Neuronal stem cell (in vitro differentiated cells): ENCODE measurements at regions not wholly inside any gene's neighbourhood (a gene's known extent, or its start where the extent isn't known, plus 50 kb on each side); places are given as distances from the start of the nearest gene placed in this dataset.

ENCODE experiments used
- DNase-seq: peaks from one replicate; pipeline ENCODE4 v3.0.0-alpha.2; 2013; ENCODE audit warnings: low spot score
- H2AFZ ChIP-seq: one replicate; pipeline ENCODE4 v1.6.1; 2013; ENCODE audit warnings: mild to moderate bottlenecking, low read length, inconsistent platforms
- H2AK5ac ChIP-seq: 2 replicates; pipeline ENCODE4 v1.6.1; 2013; ENCODE audit warnings: low read depth, mild to moderate bottlenecking, inconsistent platforms, low read length, moderate library complexity, mixed read lengths
- H2BK120ac ChIP-seq: 2 replicates; pipeline ENCODE4 v1.6.1; 2013; ENCODE audit warnings: low read depth, mild to moderate bottlenecking, inconsistent platforms, low read length, moderate library complexity, mixed read lengths
- H2BK12ac ChIP-seq: one replicate; pipeline ENCODE4 v1.6.1; 2013; ENCODE audit warnings: low read length, inconsistent platforms
- H2BK15ac ChIP-seq: 2 replicates; pipeline ENCODE4 v1.6.1; 2013; ENCODE audit warnings: mild to moderate bottlenecking, low read length, inconsistent platforms, mixed read lengths
- H2BK5ac ChIP-seq: one replicate; pipeline ENCODE4 v1.6.1; 2013; ENCODE audit warnings: inconsistent platforms, mild to moderate bottlenecking, low read length, moderate library complexity
- H3K14ac ChIP-seq: one replicate; pipeline ENCODE4 v1.6.1; 2013; ENCODE audit warnings: low read length, inconsistent platforms
- H3K18ac ChIP-seq: 2 replicates; pipeline ENCODE4 v1.6.1; 2013; ENCODE audit warnings: low read length, inconsistent platforms
- H3K23ac ChIP-seq: 2 replicates; pipeline ENCODE4 v1.6.1; 2013; ENCODE audit warnings: low read depth, mild to moderate bottlenecking, mixed read lengths, low read length, inconsistent platforms; ENCODE audit not compliant: poor library complexity
- H3K27ac ChIP-seq: replicated peaks from 3 replicates; pipeline ENCODE4 v1.5.1; 2013; ENCODE audit warnings: low read length, inconsistent platforms
- H3K27me3 ChIP-seq, 3 experiments: 2 replicates each; pipeline ENCODE4 v1.6.1; 2013; ENCODE audit warnings: low read length in 3 of 3, mild to moderate bottlenecking in 2 of 3, inconsistent platforms in 1 of 3, low read depth in 1 of 3, mixed read lengths in 1 of 3, moderate library complexity in 1 of 3; ENCODE audit not compliant: control insufficient read depth in 3 of 3, insufficient read depth in 3 of 3
- H3K36me3 ChIP-seq, 2 donors: replicated peaks in 1 of 2; 2 replicates each; pipeline ENCODE4 v1.6.1; 2013; ENCODE audit warnings: low read length in 2 of 2; ENCODE audit not compliant: control insufficient read depth in 2 of 2, insufficient read depth in 2 of 2
- H3K4ac ChIP-seq: 2 replicates; pipeline ENCODE4 v1.6.1; 2013; ENCODE audit warnings: inconsistent platforms, mild to moderate bottlenecking, low read length, moderate library complexity
- H3K4me1 ChIP-seq, 2 donors: 1 replicate in 1 of 2; 2 replicates in 1 of 2; pipeline ENCODE4 v1.6.1; 2013; ENCODE audit warnings: low read length in 2 of 2, low read depth in 1 of 2; ENCODE audit not compliant: control insufficient read depth in 2 of 2, insufficient read depth in 1 of 2
- H3K4me2 ChIP-seq: one replicate; pipeline ENCODE4 v1.6.1; 2013; ENCODE audit warnings: mild to moderate bottlenecking, low read length, inconsistent platforms; ENCODE audit not compliant: insufficient read depth, poor library complexity, severe bottlenecking
- H3K4me3 ChIP-seq, 2 donors: 2 replicates each; pipeline ENCODE4 v1.5.1; 2013; ENCODE audit warnings: low read length in 2 of 2, mild to moderate bottlenecking in 2 of 2, inconsistent platforms in 1 of 2, moderate library complexity in 1 of 2
- H3K79me1 ChIP-seq: one replicate; pipeline ENCODE4 v1.6.1; 2013; ENCODE audit warnings: low read depth, mild to moderate bottlenecking, inconsistent platforms, low read length, moderate library complexity
- H3K9ac ChIP-seq: one replicate; pipeline ENCODE4 v1.6.1; 2013; ENCODE audit warnings: mild to moderate bottlenecking, low read depth, low read length, inconsistent platforms; ENCODE audit not compliant: poor library complexity
- H3K9me3 ChIP-seq, 2 donors: replicated peaks in 1 of 2; 2 replicates each; pipeline versions ENCODE3 to v1.6.1; 2013; ENCODE audit warnings: low read length in 2 of 2, mild to moderate bottlenecking in 2 of 2, inconsistent platforms in 1 of 2, low read depth in 1 of 2, mixed read lengths in 1 of 2, moderate library complexity in 1 of 2; ENCODE audit not compliant: control insufficient read depth in 2 of 2, insufficient read depth in 1 of 2
- H4K8ac ChIP-seq: one replicate; pipeline ENCODE4 v1.6.1; 2013; ENCODE audit warnings: low read depth, mild to moderate bottlenecking, inconsistent platforms, low read length, moderate library complexity
- H4K91ac ChIP-seq: one replicate; pipeline ENCODE4 v1.6.1; 2013; ENCODE audit warnings: low read length, low read depth, mild to moderate bottlenecking, inconsistent platforms; ENCODE audit not compliant: poor library complexity
- WGBS, 2 donors: extraction: QIAGEN DNeasy Blood & Tissue Kit; methylation state at CpG; one replicate each; pipeline ENCODE4 v1.1.7; 2013; ENCODE audit warnings: missing lambda C conversion rate in 2 of 2, mixed read lengths in 1 of 2; ENCODE audit not compliant: insufficient read length in 2 of 2, insufficient replicate concordance in 1 of 2; ENCODE audit errors: extremely low coverage in 2 of 2; 5-methylcytosine and 5-hydroxymethylcytosine counted together

DNA sequence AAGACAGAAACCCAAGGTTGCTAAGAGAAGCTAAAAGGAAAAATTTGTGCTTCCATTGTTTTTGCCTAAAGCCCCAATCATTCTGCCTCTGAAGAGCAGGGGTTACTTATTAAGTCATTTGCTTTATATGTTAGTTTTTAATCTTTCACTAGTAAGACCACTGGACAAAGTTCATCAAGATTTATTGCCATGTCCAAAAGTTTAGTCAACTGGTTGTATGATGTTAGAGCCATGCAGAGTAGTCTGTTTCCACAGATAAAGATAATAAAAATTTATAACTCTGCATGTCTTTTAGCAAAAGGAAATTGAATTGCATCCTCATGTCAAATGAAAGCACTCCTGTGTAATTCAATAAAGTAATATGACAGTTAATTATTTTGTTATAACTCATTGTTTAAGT lies 75.8 kb upstream of the PRKG2 start:
- H3K27me3 ChIP-seq, result no peaks in the 10 kb centered on the region
- no peak overlapping the region for H4K8ac ChIP-seq
- H3K4me1 ChIP-seq, result no peaks in the 10 kb centered on the region
- no peaks in the 10 kb centered on the region for H3K9me3 ChIP-seq
- H2BK120ac ChIP-seq, result no peak overlapping the region
- no peaks in the 10 kb centered on the region for H3K79me1 ChIP-seq
- no peak overlapping the region for H3K4me2 ChIP-seq
- H3K36me3 ChIP-seq, result no peaks in the 10 kb centered on the region
- no peak overlapping the region for H3K4me3 ChIP-seq
- H3K9ac ChIP-seq, result no peak overlapping the region
- H3K23ac ChIP-seq, result no peak overlapping the region
- no peak overlapping the region for H2AK5ac ChIP-seq
- no peak overlapping the region for H3K4ac ChIP-seq
- DNase-seq, result no peak
- H3K18ac ChIP-seq, result no peak overlapping the region
- no peak overlapping the region for H4K91ac ChIP-seq
- H2BK15ac ChIP-seq, result no peak overlapping the region
- H3K14ac ChIP-seq, result no peak overlapping the region
- no peak overlapping the region for H2AFZ ChIP-seq
- no peak overlapping the region for H2BK5ac ChIP-seq
- H3K27ac ChIP-seq, result no peak overlapping the region
- H2BK12ac ChIP-seq, result no peak overlapping the region

DNA sequence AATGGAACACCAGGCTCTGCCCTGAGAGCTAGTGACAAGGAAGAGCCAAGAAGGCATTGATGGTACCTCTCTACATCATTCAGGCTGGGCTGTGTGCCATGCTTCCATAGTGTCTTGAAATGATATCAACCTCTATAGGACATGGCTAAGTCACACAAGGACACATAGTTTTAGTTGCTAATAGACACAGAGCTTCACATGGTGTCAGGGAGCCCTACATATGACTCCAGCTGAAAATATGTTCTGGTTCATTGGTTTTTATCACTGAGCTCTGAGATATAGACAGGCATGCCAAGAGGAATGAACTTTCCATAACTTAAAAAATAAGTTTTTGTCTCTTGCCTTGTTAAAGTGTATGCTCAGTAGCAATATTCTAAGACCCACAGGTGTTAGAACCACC lies 72.1 kb upstream of the PRKG2 start:
- no peak for DNase-seq
- Histone ChIP-seq H3K4me3 (no peak overlapping the region), H3K18ac (no peak overlapping the region), H4K8ac (no peak overlapping the region), H3K9ac (no peak overlapping the region), H3K4ac (no peak overlapping the region), H3K27ac (no peak overlapping the region), H3K79me1 (no peaks in the 10 kb centered on the region), H2BK120ac (no peak overlapping the region), H2BK15ac (no peak overlapping the region), H2BK5ac (no peak overlapping the region), H4K91ac (no peak overlapping the region), H2AK5ac (no peak overlapping the region), H3K14ac (no peak overlapping the region), H2BK12ac (no peak overlapping the region), H3K9me3 (no peaks in the 10 kb centered on the region), H3K36me3 (no peaks in the 10 kb centered on the region), H2AFZ (no peak overlapping the region), H3K4me2 (no peak overlapping the region), H3K27me3 (no peaks in the 10 kb centered on the region), H3K23ac (no peak overlapping the region), H3K4me1 (peaks cover 0 to 2% of the 10 kb centered on the region in 2 donors)

- Histone ChIP-seq H3K36me3 (no peaks in the 10 kb centered on the region), H3K9ac (no peak overlapping the region), H3K4me1 (peaks cover 0 to 3% of the 10 kb centered on the region in 2 donors), H3K4ac (no peak overlapping the region), H3K14ac (no peak overlapping the region), H3K4me3 (no peak overlapping the region), H3K18ac (no peak overlapping the region), H2AK5ac (no peak overlapping the region), H2BK120ac (no peak overlapping the region), H2BK5ac (no peak overlapping the region), H2AFZ (no peak overlapping the region), H2BK12ac (no peak overlapping the region), H4K8ac (no peak overlapping the region), H3K23ac (no peak overlapping the region), H3K27ac (no peak overlapping the region), H3K79me1 (no peaks in the 10 kb centered on the region), H3K27me3 (no peaks in the 10 kb centered on the region), H4K91ac (no peak overlapping the region), H3K4me2 (no peak overlapping the region), H3K9me3 (no peaks in the 10 kb centered on the region), H2BK15ac (no peak overlapping the region)
- WGBS, 2 donors, result no CpG with 5 or more reads among the region's 3 CpGs
- DNase-seq, result peak; percentile 4
Observed at GRCh38 chr4:81282131-81282530, 67.1 kb upstream of the PRKG2 start.

DNA sequence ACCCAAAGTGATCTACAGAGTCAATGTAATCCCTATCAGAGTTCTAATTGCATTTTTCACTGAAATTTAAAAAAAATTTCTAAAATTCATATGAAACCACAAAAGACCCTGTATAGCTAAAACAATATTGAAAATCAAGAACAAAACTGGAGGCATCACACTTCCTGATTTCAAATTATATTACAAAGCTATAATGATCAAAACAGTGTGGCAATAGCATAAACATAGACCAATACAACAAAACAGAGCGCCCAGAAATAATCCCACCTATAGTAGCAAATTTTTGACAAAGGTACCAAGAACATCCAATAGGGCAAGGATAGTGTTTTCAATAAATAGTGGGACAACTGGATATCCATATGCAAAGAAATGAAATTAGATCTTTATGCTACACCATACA lies 59.4 kb upstream of the PRKG2 start:
- no peak overlapping the region for H2BK15ac ChIP-seq
- no peak overlapping the region for H3K4me2 ChIP-seq
- H4K8ac ChIP-seq, result no peak overlapping the region
- no peak overlapping the region for H3K27ac ChIP-seq
- H3K18ac ChIP-seq, result no peak overlapping the region
- no peak overlapping the region for H2BK12ac ChIP-seq
- H3K9ac ChIP-seq, result no peak overlapping the region
- H3K4me3 ChIP-seq, result no peak overlapping the region
- no peaks in the 10 kb centered on the region for H3K4me1 ChIP-seq
- H3K27me3 ChIP-seq, result no peaks in the 10 kb centered on the region
- H3K9me3 ChIP-seq, result peaks cover 0 to 2% of the 10 kb centered on the region in 2 donors
- H3K14ac ChIP-seq, result no peak overlapping the region
- H3K79me1 ChIP-seq, result no peaks in the 10 kb centered on the region
- no peak overlapping the region for H3K23ac ChIP-seq
- no peak for DNase-seq
- WGBS, 2 donors, result no CpG with 5 or more reads among the region's 1 CpG
- no peak overlapping the region for H2BK5ac ChIP-seq
- no peak overlapping the region for H2AK5ac ChIP-seq
- H3K4ac ChIP-seq, result no peak overlapping the region
- H2AFZ ChIP-seq, result no peak overlapping the region
- no peaks in the 10 kb centered on the region for H3K36me3 ChIP-seq
- no peak overlapping the region for H2BK120ac ChIP-seq
- H4K91ac ChIP-seq, result no peak overlapping the region
